ENCODE measurements at regions not wholly inside any gene's neighbourhood (a gene's known extent, or its start where the extent isn't known, plus 50 kb on each side); places are given as distances from the start of the nearest gene placed in this dataset.

DNA sequence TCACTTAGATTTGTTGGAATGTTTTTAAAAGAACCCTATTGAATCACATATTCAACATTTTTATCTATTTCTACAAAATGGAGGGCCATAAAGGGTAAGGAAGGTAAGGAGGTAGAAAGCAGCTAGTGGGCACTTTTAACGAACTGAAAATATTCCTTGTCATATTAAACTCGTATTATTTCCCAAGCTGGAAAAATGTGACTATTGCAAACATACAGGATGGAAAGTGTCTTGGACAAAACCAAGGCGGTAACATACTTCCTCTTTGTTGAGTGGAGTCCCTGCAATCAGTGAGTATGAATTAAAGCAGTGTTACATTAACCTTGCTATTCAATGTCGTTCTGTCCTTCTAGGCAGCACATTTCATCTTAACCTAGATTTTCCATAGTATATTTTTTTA, 165.6 kb downstream of the RCN1 start:
- H3K9me3 ChIP-seq (ENCODE audit: control insufficient read depth, low read length) = no peaks in the 10 kb centered on the region
- no peak overlapping the region for H3K4me3 Mint-ChIP-seq
- H3K27me3 Mint-ChIP-seq (ENCODE audit: insufficient read depth) = no peaks in the 10 kb centered on the region
- WGBS, 2 experiments (ENCODE audit: insufficient coverage in 1 of 2, insufficient read length in 1 of 2) = 95 to 100% methylated on average over 2 to 4 of the region's 4 CpGs
- no peak overlapping the region for H3K9ac ChIP-seq (ENCODE audit: extremely low read depth, low read length, poor library complexity, severe bottlenecking)
- no peaks in the 10 kb centered on the region for H3K27me3 ChIP-seq (ENCODE audit: control insufficient read depth, insufficient read depth, low read length, poor library complexity, severe bottlenecking)
- H3K9me3 Mint-ChIP-seq = no peaks in the 10 kb centered on the region
- no peak overlapping the region for H3K27ac Mint-ChIP-seq
- H3K4me3 ChIP-seq (ENCODE audit: low read length) = no peak overlapping the region
- no peaks in the 10 kb centered on the region for H3K4me1 ChIP-seq (ENCODE audit: control insufficient read depth, insufficient read depth, low read length)
- no peak overlapping the region for H3K27ac ChIP-seq (ENCODE audit: low read depth, low read length)
- no peaks in the 10 kb centered on the region for H3K4me1 Mint-ChIP-seq
- H3K36me3 ChIP-seq (ENCODE audit: control insufficient read depth, insufficient read depth, low read length) = no peaks in the 10 kb centered on the region
- DNase-seq = no peak
- TF ChIP-seq, protein P1, sequence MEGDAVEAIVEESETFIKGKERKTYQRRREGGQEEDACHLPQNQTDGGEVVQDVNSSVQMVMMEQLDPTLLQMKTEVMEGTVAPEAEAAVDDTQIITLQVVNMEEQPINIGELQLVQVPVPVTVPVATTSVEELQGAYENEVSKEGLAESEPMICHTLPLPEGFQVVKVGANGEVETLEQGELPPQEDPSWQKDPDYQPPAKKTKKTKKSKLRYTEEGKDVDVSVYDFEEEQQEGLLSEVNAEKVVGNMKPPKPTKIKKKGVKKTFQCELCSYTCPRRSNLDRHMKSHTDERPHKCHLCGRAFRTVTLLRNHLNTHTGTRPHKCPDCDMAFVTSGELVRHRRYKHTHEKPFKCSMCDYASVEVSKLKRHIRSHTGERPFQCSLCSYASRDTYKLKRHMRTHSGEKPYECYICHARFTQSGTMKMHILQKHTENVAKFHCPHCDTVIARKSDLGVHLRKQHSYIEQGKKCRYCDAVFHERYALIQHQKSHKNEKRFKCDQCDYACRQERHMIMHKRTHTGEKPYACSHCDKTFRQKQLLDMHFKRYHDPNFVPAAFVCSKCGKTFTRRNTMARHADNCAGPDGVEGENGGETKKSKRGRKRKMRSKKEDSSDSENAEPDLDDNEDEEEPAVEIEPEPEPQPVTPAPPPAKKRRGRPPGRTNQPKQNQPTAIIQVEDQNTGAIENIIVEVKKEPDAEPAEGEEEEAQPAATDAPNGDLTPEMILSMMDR (conservative IDR thresholded peaks at IDR 0.05) = no peak
- no peaks in the 10 kb centered on the region for H3K36me3 Mint-ChIP-seq (ENCODE audit: low read depth)

DNA sequence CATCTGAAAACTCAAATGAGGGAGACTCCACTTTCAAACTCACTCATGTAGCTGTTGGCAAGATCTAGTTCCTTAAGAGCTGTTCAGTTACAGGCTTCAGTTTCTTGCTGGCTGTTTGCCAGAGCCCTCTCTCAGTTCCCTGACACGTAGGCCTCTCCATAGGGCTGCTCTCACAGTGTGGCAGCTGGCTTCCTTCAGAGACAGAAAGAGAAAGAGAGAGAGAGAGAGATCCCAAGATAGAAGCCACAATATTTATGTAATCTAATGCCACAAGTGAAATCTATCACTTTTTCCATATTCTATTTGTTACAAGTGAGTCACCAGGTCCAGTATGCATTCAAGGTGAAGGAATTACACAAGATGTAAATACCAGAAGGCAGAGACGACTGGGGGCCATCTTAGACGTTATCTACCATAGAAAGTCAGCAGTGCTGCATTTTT, 168.8 kb downstream of the RCN1 start:
- Histone ChIP-seq H3K27ac (ENCODE audit: low read depth, low read length) (no peak overlapping the region), H3K9ac (ENCODE audit: extremely low read depth, low read length, poor library complexity, severe bottlenecking) (no peak overlapping the region), H3K27me3 (ENCODE audit: control insufficient read depth, insufficient read depth, low read length, poor library complexity, severe bottlenecking) (no peaks in the 10 kb centered on the region), H3K4me3 (ENCODE audit: low read length) (no peak overlapping the region), H3K36me3 (ENCODE audit: control insufficient read depth, insufficient read depth, low read length) (no peaks in the 10 kb centered on the region), H3K9me3 (ENCODE audit: control insufficient read depth, low read length) (no peaks in the 10 kb centered on the region), H3K4me1 (ENCODE audit: control insufficient read depth, insufficient read depth, low read length) (no peaks in the 10 kb centered on the region)
- no peak for DNase-seq
- WGBS, 2 experiments (ENCODE audit: insufficient coverage in 1 of 2, insufficient read length in 1 of 2) = 90 to 92% methylated on average over 2 to 3 of the region's 3 CpGs
- Mint-ChIP-seq H3K36me3 (ENCODE audit: low read depth) (no peaks in the 10 kb centered on the region), H3K27ac (no peak overlapping the region), H3K4me1 (peaks cover 8% of the 10 kb centered on the region), H3K27me3 (ENCODE audit: insufficient read depth) (no peaks in the 10 kb centered on the region), H3K4me3 (no peak overlapping the region), H3K9me3 (peaks cover 2% of the 10 kb centered on the region)
- TF ChIP-seq, protein P1 (conservative IDR thresholded peaks at IDR 0.05) = no peak

DNA sequence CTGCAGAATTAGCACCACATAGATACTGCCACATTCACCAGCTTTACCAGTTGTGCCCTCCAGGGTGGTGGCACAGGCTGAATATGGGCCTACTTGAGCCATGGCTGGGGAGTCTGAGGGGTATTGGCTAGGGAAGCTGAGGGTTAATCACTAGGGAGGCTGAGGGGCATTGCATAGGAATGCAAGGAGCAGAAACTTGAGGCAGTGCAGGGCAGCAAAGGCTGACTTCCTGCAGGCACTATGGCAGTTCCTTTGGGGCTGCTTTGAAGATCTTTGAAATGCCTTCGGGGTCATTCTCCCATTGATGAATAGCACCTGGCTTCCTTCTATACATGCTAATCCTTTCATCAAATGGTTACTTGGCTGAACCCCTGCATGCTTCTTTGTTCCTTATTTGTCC, 171.5 kb downstream of the RCN1 start:
- Histone ChIP-seq H3K9me3 (ENCODE audit: control insufficient read depth, low read length) (no peaks in the 10 kb centered on the region), H3K27ac (ENCODE audit: low read depth, low read length) (no peak overlapping the region), H3K27me3 (ENCODE audit: control insufficient read depth, insufficient read depth, low read length, poor library complexity, severe bottlenecking) (no peaks in the 10 kb centered on the region), H3K4me3 (ENCODE audit: low read length) (no peak overlapping the region), H3K36me3 (ENCODE audit: control insufficient read depth, insufficient read depth, low read length) (no peaks in the 10 kb centered on the region), H3K9ac (ENCODE audit: extremely low read depth, low read length, poor library complexity, severe bottlenecking) (no peak overlapping the region), H3K4me1 (ENCODE audit: control insufficient read depth, insufficient read depth, low read length) (no peaks in the 10 kb centered on the region)
- WGBS, 2 experiments (ENCODE audit: insufficient coverage in 1 of 2, insufficient read length in 1 of 2) = 17 to 80% methylated on average over 1 of the region's 1 CpG
- H3K9me3 Mint-ChIP-seq = peaks cover 4% of the 10 kb centered on the region
- H3K4me1 Mint-ChIP-seq = peaks cover 17% of the 10 kb centered on the region
- DNase-seq = no peak
- no peaks in the 10 kb centered on the region for H3K36me3 Mint-ChIP-seq (ENCODE audit: low read depth)
- no peaks in the 10 kb centered on the region for H3K27me3 Mint-ChIP-seq (ENCODE audit: insufficient read depth)
- no peak overlapping the region for H3K4me3 Mint-ChIP-seq
- no peak overlapping the region for H3K27ac Mint-ChIP-seq
- TF ChIP-seq, protein P1 (conservative IDR thresholded peaks at IDR 0.05) = no peak
